Suprapubic skin (tissue), 4 donors: ENCODE measurements at regions not wholly inside any gene's neighbourhood (a gene's known extent, or its start where the extent isn't known, plus 50 kb on each side); places are given as distances from the start of the nearest gene placed in this dataset.
A peak's percentile ranks its signal among the peaks of the same experiment; 100 is the strongest.

ENCODE experiments used
- DNase-seq, 2 donors: peaks; one replicate each; pipeline ENCODE4 v3.0.0-alpha.2; 2019; ENCODE audit warnings: low spot score in 2 of 2
- H3K27ac ChIP-seq: fragments of 200-600 bp; sonication (generic); one replicate; pipeline ENCODE4 v1.5.1; 2019
- H3K27me3 ChIP-seq: fragments of 200-600 bp; sonication (generic); one replicate; pipeline ENCODE4 v1.5.1; 2019
- H3K36me3 ChIP-seq: fragments of 200-600 bp; sonication (generic); one replicate; pipeline ENCODE4 v1.5.1; 2019
- H3K4me1 ChIP-seq: fragments of 200-600 bp; sonication (generic); one replicate; pipeline ENCODE4 v1.5.1; 2019
- H3K4me3 ChIP-seq: fragments of 200-600 bp; sonication (generic); one replicate; pipeline ENCODE4 v1.5.1; 2019; ENCODE audit warnings: mild to moderate bottlenecking
- H3K9me3 ChIP-seq: fragments of 200-600 bp; sonication (generic); one replicate; pipeline ENCODE4 v1.5.1; 2019
- CTCF ChIP-seq, 2 donors: fragments of 200-600 bp in 1 of 2; fragments of 450-650 bp in 1 of 2; sonication (generic) in 1 of 2; IDR thresholded peaks; one replicate each; pipeline ENCODE4 v1.5.1; 2016 to 2019; ENCODE audit warnings: antibody characterized with exemption in 2 of 2, mild to moderate bottlenecking in 1 of 2, moderate library complexity in 1 of 2
- EP300 ChIP-seq: sonication (generic); formaldehyde crosslinking; IDR thresholded peaks from one replicate; pipeline ENCODE4 v1.6.1; 2017; ENCODE audit warnings: antibody characterized with exemption
- POLR2A ChIP-seq, 2 donors: fragments of 450-650 bp; IDR thresholded peaks; one replicate each; pipeline ENCODE4 v1.6.1; 2017; ENCODE audit warnings: antibody characterized with exemption in 2 of 2, mild to moderate bottlenecking in 2 of 2, moderate library complexity in 2 of 2
- POLR2AphosphoS5 ChIP-seq, 3 donors: sonication (generic); formaldehyde crosslinking; IDR thresholded peaks; one replicate each; pipeline ENCODE4 v1.6.1; 2017; ENCODE audit warnings: antibody characterized with exemption in 3 of 3
- WGBS: methylation state at CpG from one replicate; pipeline ENCODE4 v1.1.5; 2018; 5-methylcytosine and 5-hydroxymethylcytosine counted together

DNA sequence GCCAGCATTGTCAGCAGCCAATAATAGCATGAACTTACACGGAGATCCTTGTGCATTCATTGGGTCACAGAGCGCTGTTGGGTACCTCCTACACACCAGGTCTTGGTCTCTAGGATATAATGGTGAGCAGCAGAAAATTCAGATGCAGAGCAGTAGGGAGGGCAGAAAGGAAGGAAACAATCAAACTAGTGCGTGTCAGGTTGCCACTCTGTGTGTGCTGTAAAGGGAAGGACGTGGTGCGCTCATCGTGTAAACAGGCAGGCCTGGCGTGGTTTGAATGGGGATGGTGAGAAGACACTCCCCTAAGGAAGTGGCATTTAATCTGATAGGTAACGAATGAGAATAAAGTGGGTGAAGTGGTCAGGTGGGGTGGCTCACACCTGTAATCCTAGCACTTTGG lies 336.4 kb downstream of the CDH26 start:
- no peaks in the 10 kb centered on the region for H3K27me3 ChIP-seq
- no peak overlapping the region for H3K27ac ChIP-seq
- 82% methylated on average over 8 of the region's 8 CpGs for WGBS
- H3K36me3 ChIP-seq, result no peaks in the 10 kb centered on the region
- no peak for DNase-seq
- H3K4me1 ChIP-seq, result no peaks in the 10 kb centered on the region
- H3K9me3 ChIP-seq, result peaks cover 11% of the 10 kb centered on the region
- H3K4me3 ChIP-seq, result no peak overlapping the region
- TF ChIP-seq EP300 (no peak), POLR2A (IDR thresholded peaks at IDR 0.05) (no peak), POLR2AphosphoS5 (IDR thresholded peaks at IDR 0.05) (no peak), CTCF (IDR thresholded peaks at IDR 0.05) (no peak)

- no peak overlapping the region for H3K4me3 ChIP-seq
- no peak for DNase-seq
- H3K27ac ChIP-seq, result no peak overlapping the region
- no peaks in the 10 kb centered on the region for H3K36me3 ChIP-seq
- WGBS, result 80% methylated on average over 2 of the region's 2 CpGs
- H3K9me3 ChIP-seq, result peaks cover 10% of the 10 kb centered on the region
- H3K27me3 ChIP-seq, result no peaks in the 10 kb centered on the region
- TF ChIP-seq CTCF (IDR thresholded peaks at IDR 0.05) (no peak), EP300 (no peak), POLR2A (IDR thresholded peaks at IDR 0.05) (no peak), POLR2AphosphoS5 (IDR thresholded peaks at IDR 0.05) (no peak)
- H3K4me1 ChIP-seq, result no peaks in the 10 kb centered on the region
Observed at GRCh38 chr20:60295214-60295613, 337.0 kb downstream of the CDH26 start.

DNA sequence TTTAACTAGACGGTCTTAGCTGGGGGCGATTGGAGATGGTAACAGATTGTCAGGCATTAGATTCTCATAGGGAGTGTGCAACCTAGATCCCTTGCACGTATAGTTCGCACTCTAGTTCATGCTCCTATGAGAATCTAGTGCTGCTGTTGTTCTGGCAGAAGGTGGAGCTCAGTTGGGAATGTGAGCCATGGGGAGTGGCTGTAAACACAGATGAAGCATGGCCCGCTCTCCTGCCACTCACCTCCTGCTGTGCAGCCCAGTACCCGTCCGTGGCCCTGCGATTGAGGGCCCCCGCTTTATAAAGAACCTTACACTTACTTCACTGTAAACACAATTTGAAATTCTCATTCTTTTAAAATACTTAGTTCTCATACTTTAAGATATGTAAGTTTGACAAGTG lies 339.4 kb downstream of the CDH26 start:
- Histone ChIP-seq H3K27me3 (no peaks in the 10 kb centered on the region), H3K4me3 (no peak overlapping the region), H3K4me1 (no peaks in the 10 kb centered on the region), H3K9me3 (no peaks in the 10 kb centered on the region), H3K27ac (no peak overlapping the region), H3K36me3 (no peaks in the 10 kb centered on the region)
- DNase-seq, result no peak
- 77% methylated on average over 9 of the region's 9 CpGs for WGBS
- TF ChIP-seq EP300 (no peak), CTCF (IDR thresholded peaks at IDR 0.05) (no peak), POLR2A (IDR thresholded peaks at IDR 0.05) (no peak), POLR2AphosphoS5 (IDR thresholded peaks at IDR 0.05) (no peak)

DNA sequence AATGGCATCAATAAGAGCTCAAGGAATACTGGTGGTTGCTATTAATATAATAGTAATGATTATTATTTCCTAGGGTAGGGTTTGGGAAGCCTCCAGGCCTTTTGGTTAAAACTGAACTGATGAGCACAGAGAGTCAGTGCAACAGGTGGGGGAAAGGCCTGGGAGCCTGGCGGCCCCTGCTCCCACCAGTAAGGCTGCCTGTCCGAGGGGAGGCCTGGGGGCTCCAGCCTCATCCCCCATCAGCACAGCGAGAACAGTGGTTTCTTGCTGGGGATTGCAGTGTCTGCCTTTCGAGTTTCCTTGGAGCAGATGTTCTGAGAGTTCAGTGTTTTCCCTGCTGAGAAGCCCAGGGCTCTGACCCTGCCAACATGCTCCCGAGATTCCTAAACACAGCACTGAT lies 340.4 kb downstream of the CDH26 start:
- Histone ChIP-seq H3K27ac (no peak overlapping the region), H3K4me1 (no peaks in the 10 kb centered on the region), H3K9me3 (no peaks in the 10 kb centered on the region), H3K27me3 (no peaks in the 10 kb centered on the region), H3K4me3 (no peak overlapping the region), H3K36me3 (no peaks in the 10 kb centered on the region)
- peak in 1 of 2 donors; percentile 21 for DNase-seq
- TF ChIP-seq POLR2A (IDR thresholded peaks at IDR 0.05) (no peak), POLR2AphosphoS5 (IDR thresholded peaks at IDR 0.05) (no peak), CTCF (IDR thresholded peaks at IDR 0.05) (no peak)
- 80% methylated on average over 5 of the region's 5 CpGs for WGBS

DNA sequence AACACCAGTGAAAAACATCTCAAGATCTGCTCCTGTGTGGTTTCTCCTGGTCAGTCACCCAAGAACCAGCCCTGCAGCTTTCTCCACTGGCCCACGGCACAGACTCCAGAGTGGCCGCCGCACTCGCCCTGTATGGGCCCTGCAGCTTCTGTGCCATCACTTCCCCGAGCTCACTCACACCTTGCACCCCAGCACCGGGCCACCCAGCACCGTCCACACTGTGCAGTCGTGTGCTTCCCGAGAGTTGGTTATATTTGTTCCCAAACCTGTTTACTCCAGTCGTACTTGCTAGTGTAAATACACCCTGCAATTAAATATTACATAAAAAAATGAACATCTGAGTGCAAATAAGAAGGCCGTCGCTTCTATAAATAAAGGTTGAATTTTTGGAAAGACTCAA lies 341.7 kb downstream of the CDH26 start:
- Histone ChIP-seq H3K27ac (no peak overlapping the region), H3K9me3 (no peaks in the 10 kb centered on the region), H3K4me1 (no peaks in the 10 kb centered on the region), H3K36me3 (no peaks in the 10 kb centered on the region), H3K27me3 (no peaks in the 10 kb centered on the region), H3K4me3 (no peak overlapping the region)
- DNase-seq, result peak in 1 of 2 donors; percentile 55
- 85% methylated on average over 12 of the region's 12 CpGs for WGBS
- TF ChIP-seq POLR2AphosphoS5 (IDR thresholded peaks at IDR 0.05) (no peak), EP300 (no peak), CTCF (IDR thresholded peaks at IDR 0.05) (no peak), POLR2A (IDR thresholded peaks at IDR 0.05) (no peak)
